Ishikawa (cell line): ENCODE measurements at regions not wholly inside any gene's neighbourhood (a gene's known extent, or its start where the extent isn't known, plus 50 kb on each side); places are given as distances from the start of the nearest gene placed in this dataset.
A peak's percentile ranks its signal among the peaks of the same experiment; 100 is the strongest.
"Not testable (repeated sequence)": the region's sequence is repeated elsewhere in the genome, so short reads cannot be mapped to it uniquely, and the experiment has no call there.

Experiments
- CEBPB ChIP-seq: IDR thresholded peaks from 2 replicates; pipeline ENCODE4 v1.6.1; 2012
- CREB1 ChIP-seq: IDR thresholded peaks from 2 replicates; pipeline ENCODE4 v1.6.1; 2012; ENCODE audit warnings: low read depth
- EP300 ChIP-seq: IDR thresholded peaks from 2 replicates; pipeline ENCODE4 v1.6.1; 2012; ENCODE audit warnings: borderline replicate concordance
- FOXM1 ChIP-seq: IDR thresholded peaks from 2 replicates; pipeline ENCODE4 v1.6.1; 2012; ENCODE audit warnings: low read depth, borderline replicate concordance
- NFIC ChIP-seq: IDR thresholded peaks from 2 replicates; pipeline ENCODE4 v1.6.1; 2012
- RAD21 ChIP-seq: IDR thresholded peaks from 2 replicates; pipeline ENCODE4 v1.6.1; 2012; ENCODE audit warnings: low read depth
- REST ChIP-seq: IDR thresholded peaks from 2 replicates; pipeline ENCODE4 v1.6.1; 2012; ENCODE audit warnings: low read depth, mild to moderate bottlenecking
- TAF1 ChIP-seq: IDR thresholded peaks from 2 replicates; pipeline ENCODE4 v1.6.1; 2012; ENCODE audit warnings: low read depth, mild to moderate bottlenecking
- TCF12 ChIP-seq: IDR thresholded peaks from 2 replicates; pipeline ENCODE4 v1.6.1; 2012; ENCODE audit warnings: low read depth
- TEAD4 ChIP-seq: IDR thresholded peaks from 2 replicates; pipeline ENCODE4 v1.6.1; 2012
- YY1 ChIP-seq: IDR thresholded peaks from 2 replicates; pipeline ENCODE4 v1.6.1; 2012; ENCODE audit warnings: low read depth
- ZBTB7A ChIP-seq: IDR thresholded peaks from 2 replicates; pipeline ENCODE4 v1.6.1; 2012; ENCODE audit warnings: low read depth
- TF ChIP-seq, protein P1 (sequence below): IDR thresholded peaks from 2 replicates; pipeline ENCODE4 v1.6.1; 2012
- TF ChIP-seq, protein P2 (sequence below): IDR thresholded peaks from 2 replicates; pipeline ENCODE4 v1.6.1; 2012

GRCh38 chr2:94586032-94586982 is 284.9 kb upstream of the TEKT4 start:
- not testable (repeated sequence) for TF ChIP-seq TAF1, YY1, CREB1, TEAD4, ZBTB7A, FOXM1, NFIC, REST, CEBPB, EP300, TCF12
- TF ChIP-seq, protein P1, sequence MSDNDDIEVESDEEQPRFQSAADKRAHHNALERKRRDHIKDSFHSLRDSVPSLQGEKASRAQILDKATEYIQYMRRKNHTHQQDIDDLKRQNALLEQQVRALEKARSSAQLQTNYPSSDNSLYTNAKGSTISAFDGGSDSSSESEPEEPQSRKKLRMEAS = not testable (repeated sequence)
- peak; percentile 73 for TF ChIP-seq RAD21
- TF ChIP-seq, protein P2, sequence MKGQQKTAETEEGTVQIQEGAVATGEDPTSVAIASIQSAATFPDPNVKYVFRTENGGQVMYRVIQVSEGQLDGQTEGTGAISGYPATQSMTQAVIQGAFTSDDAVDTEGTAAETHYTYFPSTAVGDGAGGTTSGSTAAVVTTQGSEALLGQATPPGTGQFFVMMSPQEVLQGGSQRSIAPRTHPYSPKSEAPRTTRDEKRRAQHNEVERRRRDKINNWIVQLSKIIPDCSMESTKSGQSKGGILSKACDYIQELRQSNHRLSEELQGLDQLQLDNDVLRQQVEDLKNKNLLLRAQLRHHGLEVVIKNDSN = not testable (repeated sequence)
